COLO668 (cell line): ENCODE measurements at regions not wholly inside any gene's neighbourhood (a gene's known extent, or its start where the extent isn't known, plus 50 kb on each side); places are given as distances from the start of the nearest gene placed in this dataset.
A peak's percentile ranks its signal among the peaks of the same experiment; 100 is the strongest.

Experiments used
- DNase-seq: peaks from one replicate; lab custom pipeline; 2025; ENCODE audit not compliant: unreplicated experiment; lab: John Stamatoyannopoulos, UW

DNA sequence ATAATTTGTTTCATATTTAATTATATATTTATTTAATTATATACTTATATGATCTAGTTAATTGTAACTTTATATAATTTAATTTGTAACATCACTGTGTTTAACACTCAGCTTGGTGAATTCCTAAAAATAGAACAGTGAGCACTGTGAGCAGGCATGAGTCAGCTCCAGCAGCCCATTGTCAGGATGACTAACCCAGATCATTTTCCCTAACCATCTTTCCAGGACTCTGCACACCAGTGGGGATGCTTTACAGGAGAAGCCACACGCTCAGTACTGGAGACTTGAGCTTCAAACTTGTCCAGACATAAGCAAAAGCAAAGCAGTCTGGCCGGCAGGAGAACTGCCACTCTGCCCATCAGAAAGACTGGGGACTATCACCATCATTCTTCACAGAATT lies 446.2 kb upstream of the TRPC7 start:
- DNase-seq, result no peak

DNA sequence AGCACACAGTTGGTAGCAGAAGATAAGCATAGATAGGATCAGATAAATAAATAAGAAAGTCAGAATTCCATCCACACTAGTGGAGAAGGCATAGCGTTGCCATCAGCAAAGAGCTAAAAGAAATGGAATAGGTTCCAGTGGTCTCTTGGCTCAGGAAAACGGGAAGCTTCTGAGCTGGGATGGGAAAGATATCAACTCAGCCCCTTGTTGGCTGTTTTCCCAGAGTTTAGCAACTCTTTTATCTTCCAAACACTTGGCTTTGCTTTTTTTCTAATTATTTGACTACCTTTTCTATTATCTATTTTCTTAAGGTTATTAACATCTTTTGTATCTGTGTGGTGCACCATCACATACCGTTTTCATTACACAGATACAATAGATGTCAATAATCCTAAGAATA lies 445.7 kb upstream of the TRPC7 start:
- DNase-seq, result no peak

DNA sequence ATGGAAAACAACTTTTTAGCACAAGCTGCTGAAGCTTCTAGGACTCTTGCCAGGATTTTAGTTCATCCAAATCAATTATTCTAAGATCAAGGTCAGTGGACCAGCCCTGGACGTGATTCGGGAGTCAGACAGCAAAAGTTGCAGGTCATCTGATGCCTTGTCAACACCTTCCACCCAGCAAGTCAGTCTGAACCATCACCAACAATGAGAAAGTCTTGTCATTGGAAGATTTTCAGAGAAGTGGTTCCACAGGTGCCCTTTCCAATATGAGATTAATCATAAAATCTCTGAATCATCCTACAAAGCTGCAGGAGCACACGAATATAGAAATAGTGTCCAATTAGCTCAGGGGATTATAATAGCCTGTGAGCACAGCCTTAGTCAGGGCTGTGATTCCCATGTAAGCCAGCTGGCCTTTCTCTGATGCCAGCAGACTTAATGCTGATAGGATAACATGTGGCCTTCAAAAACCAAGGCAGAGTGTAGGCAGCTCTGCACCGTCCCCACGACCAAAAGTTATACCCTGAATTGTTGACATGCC lies 445.0 kb upstream of the TRPC7 start:
- no peak for DNase-seq

DNA sequence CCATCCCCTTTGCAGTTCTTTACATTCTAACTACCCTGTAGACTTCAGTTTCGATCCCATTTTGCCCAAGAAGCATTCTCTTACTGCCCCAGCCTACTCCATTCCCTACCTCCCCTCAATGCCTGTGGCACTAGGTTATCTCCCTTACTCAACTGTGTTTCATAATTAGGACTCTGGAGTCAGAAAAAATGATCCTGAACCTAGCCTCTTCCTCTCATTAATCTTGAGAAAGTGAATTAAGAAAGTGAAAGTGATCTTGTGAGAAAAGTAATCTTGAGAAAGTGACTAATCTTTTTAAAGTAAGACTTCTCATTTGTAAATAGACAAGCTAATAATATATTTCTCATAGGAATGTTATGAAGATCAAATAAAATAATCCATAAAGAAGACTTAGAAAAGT lies 444.0 kb upstream of the TRPC7 start:
- DNase-seq, result no peak

DNA sequence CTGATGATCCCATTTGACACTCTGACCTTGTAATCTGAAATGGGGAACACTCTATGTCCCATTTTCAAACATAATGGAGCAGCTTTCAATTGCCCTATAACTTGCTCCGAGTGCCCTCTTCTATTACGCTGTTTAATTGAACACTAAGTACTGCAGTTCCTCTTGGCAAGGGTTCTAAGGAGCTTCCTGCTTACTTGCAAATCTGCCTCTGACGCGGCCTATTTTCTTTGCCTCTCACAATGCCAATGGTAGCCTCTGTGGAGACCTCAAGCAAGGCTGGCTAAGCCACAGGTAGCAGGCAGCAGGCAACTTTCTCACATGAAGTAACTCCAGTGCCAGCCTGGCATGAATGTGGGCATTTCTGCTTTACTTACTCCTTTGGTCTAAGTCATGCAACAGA lies 443.4 kb upstream of the TRPC7 start:
- no peak for DNase-seq

DNA sequence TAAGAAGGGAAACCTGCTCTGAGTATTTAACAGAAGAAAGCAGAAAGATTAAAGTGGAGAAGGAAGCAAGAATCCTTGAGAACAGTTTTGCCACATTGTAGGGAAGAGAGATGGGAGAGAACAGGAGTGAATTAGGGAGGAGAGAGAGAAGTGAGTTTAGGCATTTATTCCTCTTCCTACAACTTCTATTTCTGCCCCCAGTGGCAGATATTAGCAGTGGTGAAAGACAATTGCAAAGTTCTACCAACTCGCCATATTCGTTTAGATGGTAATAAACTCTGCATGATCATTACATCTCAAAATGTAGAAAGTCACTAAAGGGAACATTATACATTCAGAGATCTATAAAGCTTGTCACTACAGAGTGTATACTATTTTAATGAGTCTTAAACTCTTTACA lies 440.1 kb upstream of the TRPC7 start:
- no peak for DNase-seq

DNA sequence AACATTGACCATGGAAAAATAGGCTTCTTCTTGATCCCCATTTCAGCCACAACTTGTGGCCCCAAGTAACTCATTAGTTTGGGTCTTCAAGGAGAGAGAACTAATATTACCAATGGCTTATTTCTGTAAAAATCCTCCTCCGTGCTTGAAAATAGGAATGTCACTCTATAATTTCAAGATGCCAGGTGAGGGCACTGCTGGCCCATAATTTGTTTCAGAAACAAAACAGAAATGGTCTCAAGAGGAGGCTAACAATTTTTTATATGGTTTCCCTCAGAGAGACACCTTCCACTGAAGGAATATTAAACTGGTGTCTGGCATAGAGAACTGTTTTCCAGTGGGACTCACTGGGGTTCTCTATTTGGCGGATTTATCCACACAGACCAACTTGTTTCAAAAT lies 437.0 kb upstream of the TRPC7 start:
- DNase-seq, result no peak

DNA sequence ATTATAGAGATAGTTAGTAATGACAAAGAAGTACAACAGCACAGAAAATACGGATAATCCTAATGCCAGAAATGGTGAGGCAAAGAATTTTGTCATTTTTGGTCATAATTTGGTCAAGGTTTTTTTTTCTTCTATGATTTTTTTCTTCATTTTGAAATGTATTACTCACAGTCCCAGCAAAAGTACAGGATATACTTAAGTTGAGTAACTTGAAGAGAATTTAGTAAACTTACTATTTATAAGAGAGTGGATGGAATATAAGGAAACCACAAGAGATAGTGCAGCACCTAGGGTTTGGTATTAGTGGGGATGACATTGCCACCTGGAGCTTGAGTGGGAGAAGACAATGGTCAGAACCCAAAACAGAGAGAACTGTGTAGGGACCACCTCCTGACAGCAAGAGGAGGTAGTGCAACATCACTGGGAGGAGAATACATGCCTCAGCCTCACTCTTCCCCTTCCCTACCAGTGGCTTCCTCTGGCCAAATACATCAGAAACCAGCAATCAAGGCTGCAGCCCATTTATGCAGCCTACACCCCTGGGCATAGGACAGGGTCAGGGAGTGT lies 434.5 kb upstream of the TRPC7 start:
- no peak for DNase-seq

DNA sequence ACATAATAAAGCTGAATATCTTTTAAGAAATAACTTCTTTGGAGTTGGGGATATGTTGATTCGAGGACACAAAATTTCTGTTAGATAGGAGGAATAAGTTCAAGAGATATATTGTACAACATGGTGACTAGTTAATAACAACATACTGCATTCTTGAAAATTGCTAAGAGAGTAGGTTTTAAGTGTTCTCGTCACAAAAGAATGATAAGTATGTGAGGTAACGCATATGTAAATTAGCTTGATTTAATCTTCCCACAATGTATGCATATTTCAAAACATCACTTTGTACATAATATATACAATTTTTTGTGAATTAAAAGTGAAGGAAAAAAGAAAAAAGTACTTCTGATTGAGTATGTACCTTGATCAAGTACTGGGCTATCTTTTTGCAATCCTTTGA lies 428.0 kb upstream of the TRPC7 start:
- no peak for DNase-seq

DNA sequence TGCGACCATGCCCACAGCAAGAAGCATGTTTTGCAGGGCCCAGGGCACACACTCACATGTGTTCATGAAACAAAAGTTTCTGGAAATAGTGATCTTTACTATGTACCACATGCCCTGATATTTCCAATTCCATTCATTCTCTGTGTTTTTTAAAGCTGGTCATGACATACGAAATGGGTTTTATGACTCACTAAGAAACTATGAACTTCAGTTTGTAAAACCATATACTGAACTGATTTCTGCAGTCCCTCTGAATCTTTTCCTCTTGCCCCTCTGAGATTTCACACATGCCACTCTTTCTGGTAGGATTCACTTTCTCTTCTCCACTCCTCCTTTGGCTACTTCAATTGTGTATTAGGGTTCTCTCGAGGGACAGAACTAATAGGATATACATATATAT lies 416.1 kb upstream of the TRPC7 start:
- DNase-seq, result no peak

DNA sequence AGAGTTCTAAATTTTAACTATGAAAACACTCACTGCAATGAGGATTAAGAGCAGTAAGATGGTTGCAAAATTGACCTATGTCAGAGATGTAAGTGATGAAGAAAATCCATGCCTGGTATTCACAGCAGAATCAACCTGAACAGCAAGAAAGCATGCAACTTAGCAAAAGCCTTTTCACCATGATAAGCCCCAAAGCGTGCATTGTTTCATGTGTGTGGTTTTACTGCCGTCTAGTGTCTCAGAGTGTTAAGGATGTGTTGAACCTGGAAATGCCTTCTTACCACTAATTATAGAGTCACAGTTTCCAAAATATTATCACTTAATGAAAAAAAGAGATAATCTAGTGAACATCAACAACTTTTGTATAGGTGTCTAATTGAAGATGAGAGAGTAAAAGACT lies 415.2 kb upstream of the TRPC7 start:
- DNase-seq, result no peak

DNA sequence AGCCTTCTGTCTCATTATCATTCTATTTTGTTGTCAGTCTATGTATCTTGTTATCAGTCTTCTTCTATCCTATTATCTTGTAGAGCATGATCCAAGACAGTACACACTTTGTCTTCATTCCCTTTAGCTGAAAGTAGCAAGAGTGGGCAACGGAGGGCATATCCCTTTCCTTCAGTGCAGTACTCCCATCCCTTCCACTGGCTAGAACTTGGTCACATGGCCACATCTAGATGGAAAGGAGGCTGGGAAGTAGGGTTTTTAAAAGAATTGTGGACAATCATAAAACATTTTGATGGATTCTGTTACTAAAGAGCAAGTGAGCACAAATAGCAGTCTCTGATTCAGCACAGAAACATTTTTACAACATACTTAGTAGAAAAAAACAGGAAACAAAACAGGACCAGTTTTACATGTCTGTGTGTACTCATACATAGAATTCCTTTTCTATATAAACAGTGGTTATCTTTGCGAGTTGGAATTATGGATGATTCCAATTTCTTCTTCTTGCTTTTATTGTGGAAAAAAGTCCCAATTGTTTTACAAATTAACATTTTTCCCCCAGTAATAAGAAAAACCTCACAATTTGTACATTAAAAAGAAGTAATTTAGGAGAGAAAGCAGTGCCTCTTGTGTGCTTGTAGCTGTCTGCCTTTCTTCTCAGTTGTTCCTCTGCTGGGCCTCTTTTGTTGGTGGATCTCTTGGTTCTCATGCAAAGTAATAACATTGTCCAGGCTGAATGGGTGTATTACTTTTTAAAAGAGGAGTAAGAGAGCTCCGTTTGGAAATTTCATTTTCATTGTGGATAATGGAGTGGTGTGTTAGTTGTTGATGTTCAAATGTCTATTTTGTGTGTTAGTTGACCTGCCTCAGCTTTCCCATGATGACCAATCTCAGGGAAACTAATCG lies 410.9 kb upstream of the TRPC7 start:
- no peak for DNase-seq

DNA sequence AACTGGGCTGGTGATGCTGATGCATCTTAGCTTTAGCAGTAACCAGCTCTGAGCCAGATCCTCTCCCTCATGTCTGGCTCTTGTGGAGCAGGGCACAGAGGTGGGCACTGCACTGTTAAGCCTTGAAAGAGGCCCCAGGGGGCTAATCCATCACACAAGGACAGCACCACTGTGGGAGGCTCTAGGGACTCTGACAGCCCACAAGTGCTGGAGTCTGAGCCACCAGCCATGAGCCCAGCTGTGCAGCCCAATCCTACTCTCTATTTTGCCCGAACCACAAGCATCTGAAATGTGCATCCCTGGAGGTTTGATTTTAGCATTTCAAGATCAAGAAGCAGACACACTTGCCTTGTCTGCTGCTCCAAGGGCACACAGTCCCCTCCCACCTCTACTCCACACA lies 407.1 kb upstream of the TRPC7 start:
- no peak for DNase-seq

DNA sequence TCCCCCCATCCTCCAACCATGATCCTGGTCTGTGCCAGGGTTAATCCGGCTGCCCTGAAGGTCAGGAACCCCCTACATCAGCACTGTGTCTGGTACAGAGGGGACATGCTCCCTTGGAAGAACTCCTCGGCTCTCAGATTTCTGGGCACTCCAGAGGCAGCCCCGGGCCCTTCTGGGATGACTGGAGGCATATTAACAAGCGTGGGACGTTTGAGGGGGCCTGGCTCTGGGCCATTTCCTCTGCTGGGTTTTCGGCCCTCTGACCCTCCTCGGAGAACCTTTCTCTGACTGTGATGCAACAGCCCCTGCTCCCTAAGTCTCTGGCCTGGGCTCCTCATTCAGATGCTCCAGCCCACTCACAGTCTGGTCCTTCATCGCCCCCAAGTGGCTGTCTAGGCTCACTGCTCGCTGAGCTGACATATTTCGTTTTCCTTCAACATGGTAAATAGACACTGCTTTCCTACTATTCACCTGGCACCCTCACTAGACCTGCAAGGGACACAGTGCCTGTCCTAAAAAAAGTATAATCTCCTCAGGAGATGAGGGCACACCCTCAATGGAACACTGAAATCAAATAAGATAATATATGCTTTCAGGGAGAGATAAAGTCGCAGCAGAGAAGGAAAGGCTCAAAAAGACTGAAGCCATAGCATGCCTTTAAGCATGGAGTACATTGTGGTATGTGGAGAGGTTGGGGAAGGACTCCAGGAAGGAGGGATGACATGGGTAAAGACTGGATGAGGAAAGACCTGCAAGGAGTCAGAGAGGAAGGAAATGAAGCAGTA lies 404.7 kb upstream of the TRPC7 start:
- peak; percentile 47 for DNase-seq

DNA sequence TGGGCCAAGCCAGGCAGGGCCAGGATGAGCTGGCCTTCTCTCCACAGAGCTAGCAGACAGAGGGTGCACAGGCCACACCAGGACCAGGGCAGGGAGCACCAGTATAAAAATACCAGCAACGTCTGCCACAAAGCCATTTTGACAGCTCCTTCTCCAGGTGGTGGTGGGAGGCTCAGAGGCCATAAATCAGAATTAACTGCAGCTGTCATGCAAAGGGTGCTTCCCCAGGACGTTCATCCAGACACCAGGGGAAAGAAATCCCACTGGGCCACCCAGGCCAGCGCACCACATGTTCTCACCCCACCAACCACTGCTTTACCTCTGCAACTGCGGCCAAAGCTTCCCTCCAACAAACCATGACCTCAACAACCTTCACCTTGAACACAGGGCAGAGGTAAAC lies 403.7 kb upstream of the TRPC7 start:
- DNase-seq, result no peak

DNA sequence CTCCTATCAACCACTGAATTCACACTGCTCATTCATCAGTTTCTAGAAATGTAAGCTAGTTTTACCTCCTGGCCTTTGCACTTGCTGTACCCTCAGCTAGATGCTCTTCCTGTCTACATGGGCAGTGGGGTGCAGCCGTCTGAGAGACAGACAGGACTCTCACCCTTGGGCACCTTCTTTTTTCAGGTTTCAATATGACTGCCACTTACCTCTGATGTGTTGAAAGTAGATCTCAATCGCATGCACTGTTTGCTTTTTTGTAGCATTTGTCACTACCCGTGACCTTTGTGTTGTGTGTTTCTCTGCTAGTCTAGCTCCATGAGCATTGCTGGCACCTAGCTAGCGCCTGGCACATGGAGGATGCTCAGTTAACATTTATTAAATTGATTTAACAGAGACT lies 403.1 kb upstream of the TRPC7 start:
- DNase-seq, result no peak

DNA sequence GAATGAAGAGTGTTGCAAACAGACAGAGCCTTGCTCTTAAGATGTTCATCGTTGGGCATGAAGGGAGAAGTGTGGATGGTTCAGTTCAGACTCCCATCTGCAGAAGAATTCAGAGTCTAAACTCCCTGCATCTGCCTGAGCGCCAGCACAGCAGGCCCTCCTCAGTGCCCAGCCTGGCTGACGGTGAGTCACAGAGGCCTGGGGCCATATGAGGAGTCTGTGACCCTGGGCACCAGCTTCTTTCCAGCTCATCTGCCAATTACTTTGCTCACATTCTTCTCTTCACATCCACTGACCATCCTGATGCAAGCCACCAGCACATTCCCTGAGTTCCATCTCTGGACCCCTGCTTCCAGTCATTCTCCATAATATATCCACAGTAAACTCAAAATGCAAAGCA lies 401.1 kb upstream of the TRPC7 start:
- no peak for DNase-seq

DNA sequence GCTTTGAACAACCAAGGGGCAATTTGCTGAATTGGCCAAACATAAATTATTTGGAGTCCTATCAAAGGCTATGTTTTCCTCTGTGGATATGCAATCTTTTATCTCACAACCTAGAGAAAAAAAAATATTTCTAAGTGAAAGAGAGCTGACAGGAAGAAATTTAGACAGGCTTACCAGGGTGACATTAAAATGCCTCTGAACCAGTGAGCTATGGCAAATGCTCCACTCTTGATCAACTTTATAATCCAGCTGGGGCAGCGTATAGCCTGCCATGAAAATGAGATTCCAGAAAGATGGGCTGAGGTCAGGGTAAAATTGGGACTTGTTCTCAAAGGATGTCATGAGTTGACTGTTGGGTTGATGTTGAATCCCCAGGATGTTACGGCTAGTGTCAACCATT lies 399.3 kb upstream of the TRPC7 start:
- DNase-seq, result no peak

DNA sequence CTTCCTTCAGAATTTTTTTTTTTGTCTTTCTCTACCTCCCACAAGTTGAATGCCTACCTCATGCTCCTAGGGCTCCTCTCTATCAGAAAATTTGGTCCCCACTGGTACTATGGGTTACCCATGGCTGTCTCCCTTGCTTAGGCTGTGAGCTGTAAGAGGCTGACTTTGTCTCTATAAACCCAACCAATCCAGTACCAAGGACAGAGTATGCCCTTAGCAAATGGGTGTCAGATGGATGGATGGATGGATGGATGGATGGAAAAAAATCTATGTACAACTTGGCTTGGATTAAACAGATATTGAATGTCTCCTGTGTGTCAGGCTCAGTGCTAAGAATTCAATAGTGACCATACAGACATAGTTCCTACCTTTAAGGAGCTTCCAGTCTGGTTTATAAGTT lies 398.2 kb upstream of the TRPC7 start:
- DNase-seq, result no peak

DNA sequence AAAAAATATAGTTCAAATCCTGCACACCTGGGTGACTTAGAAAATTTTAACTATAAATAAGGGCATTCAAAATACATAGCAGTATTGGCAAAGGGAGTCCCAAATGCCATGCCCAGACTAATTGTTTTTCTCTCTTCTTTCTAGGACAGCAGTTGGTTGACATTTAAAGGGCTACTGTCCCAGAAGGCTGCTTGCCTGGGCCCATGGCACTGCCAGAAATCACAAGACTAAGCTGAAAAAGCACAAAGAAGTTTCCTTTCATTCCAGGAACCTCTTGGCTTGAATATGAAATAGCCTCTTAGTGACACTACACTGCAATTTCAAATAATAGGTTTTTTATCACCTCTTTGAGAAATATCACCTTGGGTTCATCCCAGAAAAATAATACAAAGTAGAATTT lies 388.9 kb upstream of the TRPC7 start:
- DNase-seq, result no peak

DNA sequence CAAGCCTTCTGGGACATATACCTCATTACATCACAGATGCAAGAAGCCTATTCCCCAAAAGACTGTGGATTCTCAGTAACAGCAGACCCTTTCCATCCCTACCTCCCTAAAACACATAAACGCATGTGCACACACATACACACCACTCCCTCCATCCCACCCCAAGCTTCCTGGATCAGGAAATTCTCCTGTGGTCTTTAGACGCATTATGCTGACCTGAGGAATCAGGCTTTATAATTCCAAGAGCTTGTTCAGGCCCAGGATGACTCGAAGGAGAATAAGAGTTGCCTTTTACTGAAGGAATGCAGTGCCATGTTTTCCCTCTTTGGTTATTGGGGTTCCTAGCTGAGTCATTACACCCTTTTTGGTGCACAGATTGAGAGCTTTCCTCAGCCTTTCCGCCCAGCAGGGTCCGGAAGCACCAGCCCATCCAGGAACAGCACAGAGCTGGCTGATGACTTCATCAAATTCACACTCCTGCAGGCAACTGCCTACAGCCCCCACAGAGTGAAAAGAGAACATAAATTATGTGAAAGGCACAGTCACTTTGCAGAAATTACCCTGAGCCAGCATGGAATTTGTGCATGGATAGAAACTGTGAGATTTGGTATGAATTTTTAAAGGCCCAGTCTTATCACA lies 385.0 kb upstream of the TRPC7 start:
- no peak for DNase-seq
